ENCODE measurements at regions not wholly inside any gene's neighbourhood (a gene's known extent, or its start where the extent isn't known, plus 50 kb on each side); places are given as distances from the start of the nearest gene placed in this dataset.

GRCh38 chr4:156242390-156242789, 288.7 kb upstream of the CTSO start:
- 75 to 79% methylated on average over 4 of the region's 4 CpGs for WGBS, 2 donors
- Histone ChIP-seq H3K36me3 (ENCODE audit: control insufficient read depth in 2 of 2, insufficient read depth in 2 of 2, low read length in 1 of 2) (no peaks in the 10 kb centered on the region), H3K9me3 (ENCODE audit: control insufficient read depth in 2 of 2, insufficient read depth in 1 of 2, low read depth in 1 of 2, low read length in 1 of 2) (no peaks in the 10 kb centered on the region), H3K27ac (ENCODE audit: low read depth in 2 of 2, low read length in 1 of 2) (no peak overlapping the region), H3K27me3 (ENCODE audit: control insufficient read depth in 1 of 2, insufficient read depth in 2 of 2, low read length in 2 of 2) (no peaks in the 10 kb centered on the region), H3K4me1 (ENCODE audit: control insufficient read depth in 2 of 2, insufficient read depth in 2 of 2, low read length in 1 of 2) (no peaks in the 10 kb centered on the region), H3K4me3 (ENCODE audit: low read depth in 1 of 2, low read length in 2 of 2) (no peak overlapping the region)

DNA sequence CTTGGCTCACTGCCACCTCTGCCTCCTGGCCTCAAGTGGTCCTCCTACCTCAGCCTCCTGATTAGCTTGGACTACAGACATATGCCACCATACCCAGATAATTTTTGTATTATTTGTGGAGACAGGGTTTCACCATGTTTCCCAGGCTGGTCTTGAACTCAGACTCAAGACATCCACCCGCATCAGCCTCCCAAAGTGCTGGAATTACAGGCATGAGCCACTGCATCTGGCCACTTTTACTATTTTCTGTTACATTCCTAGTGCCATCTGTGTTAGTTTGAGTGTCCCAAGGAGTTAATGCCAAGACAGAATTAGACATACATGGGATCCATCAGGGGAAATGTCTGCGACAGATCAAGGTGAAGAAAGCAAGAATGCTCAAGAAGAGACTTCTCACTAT, 288.2 kb upstream of the CTSO start:
- Histone ChIP-seq H3K4me3 (ENCODE audit: low read depth in 1 of 2, low read length in 2 of 2) (no peak overlapping the region), H3K4me1 (ENCODE audit: control insufficient read depth in 2 of 2, insufficient read depth in 2 of 2, low read length in 1 of 2) (no peaks in the 10 kb centered on the region), H3K9me3 (ENCODE audit: control insufficient read depth in 2 of 2, insufficient read depth in 1 of 2, low read depth in 1 of 2, low read length in 1 of 2) (no peaks in the 10 kb centered on the region), H3K27ac (ENCODE audit: low read depth in 2 of 2, low read length in 1 of 2) (no peak overlapping the region), H3K36me3 (ENCODE audit: control insufficient read depth in 2 of 2, insufficient read depth in 2 of 2, low read length in 1 of 2) (no peaks in the 10 kb centered on the region), H3K27me3 (ENCODE audit: control insufficient read depth in 1 of 2, insufficient read depth in 2 of 2, low read length in 2 of 2) (no peaks in the 10 kb centered on the region)
- WGBS, 2 donors: 92 to 94% methylated on average over 2 of the region's 2 CpGs

DNA sequence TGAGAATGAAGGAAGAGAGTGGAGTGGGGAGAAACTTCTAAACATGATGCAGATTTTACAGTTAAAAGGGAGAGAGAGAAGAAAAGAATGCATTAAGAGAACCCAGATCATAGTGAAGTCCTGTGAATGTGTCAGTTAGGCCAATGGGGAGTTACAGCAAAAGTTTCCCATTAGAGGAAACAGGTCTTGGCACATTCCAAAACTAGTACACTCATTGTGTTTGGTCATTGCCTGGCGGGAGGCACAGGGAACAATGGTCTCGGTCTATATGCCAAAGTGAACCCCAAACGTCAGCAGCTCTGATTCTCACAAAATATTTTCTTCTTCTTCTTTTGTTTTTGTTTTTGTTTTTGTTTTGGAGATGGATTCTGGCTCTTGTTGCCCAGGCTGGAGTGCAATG, 284.5 kb upstream of the CTSO start:
- Histone ChIP-seq H3K9me3 (ENCODE audit: control insufficient read depth in 2 of 2, insufficient read depth in 1 of 2, low read depth in 1 of 2, low read length in 1 of 2) (no peaks in the 10 kb centered on the region), H3K36me3 (ENCODE audit: control insufficient read depth in 2 of 2, insufficient read depth in 2 of 2, low read length in 1 of 2) (no peaks in the 10 kb centered on the region), H3K27me3 (ENCODE audit: control insufficient read depth in 1 of 2, insufficient read depth in 2 of 2, low read length in 2 of 2) (no peaks in the 10 kb centered on the region), H3K4me3 (ENCODE audit: low read depth in 1 of 2, low read length in 2 of 2) (no peak overlapping the region), H3K27ac (ENCODE audit: low read depth in 2 of 2, low read length in 1 of 2) (no peak overlapping the region), H3K4me1 (ENCODE audit: control insufficient read depth in 2 of 2, insufficient read depth in 2 of 2, low read length in 1 of 2) (no peaks in the 10 kb centered on the region)
- WGBS, 2 donors: 68 to 80% methylated on average over 3 of the region's 3 CpGs

- no peaks in the 10 kb centered on the region for H3K27me3 ChIP-seq (ENCODE audit: control insufficient read depth in 1 of 2, insufficient read depth in 2 of 2, low read length in 2 of 2)
- H3K36me3 ChIP-seq (ENCODE audit: control insufficient read depth in 2 of 2, insufficient read depth in 2 of 2, low read length in 1 of 2): no peaks in the 10 kb centered on the region
- whole genome bisulfite sequencing, 2 donors: 58 to 67% methylated on average over 11 of the region's 11 CpGs
- no peaks in the 10 kb centered on the region for H3K9me3 ChIP-seq (ENCODE audit: control insufficient read depth in 2 of 2, insufficient read depth in 1 of 2, low read depth in 1 of 2, low read length in 1 of 2)
- no peaks in the 10 kb centered on the region for H3K4me1 ChIP-seq (ENCODE audit: control insufficient read depth in 2 of 2, insufficient read depth in 2 of 2, low read length in 1 of 2)
- H3K27ac ChIP-seq (ENCODE audit: low read depth in 2 of 2, low read length in 1 of 2): no peak overlapping the region
- no peak overlapping the region for H3K4me3 ChIP-seq (ENCODE audit: low read depth in 1 of 2, low read length in 2 of 2)
These were observed 283.6 kb upstream of the CTSO start for GRCh38 chr4:156237231-156237630.

GRCh38 chr4:156230176-156230575, 276.5 kb upstream of the CTSO start:
- H3K27me3 ChIP-seq (ENCODE audit: control insufficient read depth in 1 of 2, insufficient read depth in 2 of 2, low read length in 2 of 2): no peaks in the 10 kb centered on the region
- WGBS, 2 donors: 55 to 77% methylated on average over 1 of the region's 1 CpG

DNA sequence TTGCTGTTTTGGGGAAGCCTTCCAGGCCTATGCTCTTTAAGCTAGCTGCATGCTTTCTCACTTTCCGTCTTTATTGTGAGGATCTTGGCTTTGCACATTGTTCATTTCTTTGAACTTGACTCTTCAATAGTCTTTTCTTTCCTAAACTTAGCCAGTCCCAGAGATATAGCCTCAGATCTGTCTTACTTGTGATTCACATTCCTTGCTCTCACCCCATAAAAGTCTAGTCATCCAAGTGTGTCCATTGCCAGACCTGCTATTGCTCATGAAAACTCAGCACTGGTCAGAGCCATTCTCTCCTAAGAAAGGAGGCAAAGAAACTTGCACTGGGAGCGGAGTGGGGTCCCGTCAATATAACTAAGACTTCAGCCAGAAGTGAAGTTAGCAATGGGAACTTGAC, 275.0 kb upstream of the CTSO start:
- WGBS, 2 donors: 83 to 88% methylated on average over 3 of the region's 3 CpGs
- Histone ChIP-seq H3K27ac (ENCODE audit: low read depth in 2 of 2, low read length in 1 of 2) (no peak overlapping the region), H3K9me3 (ENCODE audit: control insufficient read depth in 2 of 2, insufficient read depth in 1 of 2, low read depth in 1 of 2, low read length in 1 of 2) (no peaks in the 10 kb centered on the region), H3K27me3 (ENCODE audit: control insufficient read depth in 1 of 2, insufficient read depth in 2 of 2, low read length in 2 of 2) (no peaks in the 10 kb centered on the region), H3K4me3 (ENCODE audit: low read depth in 1 of 2, low read length in 2 of 2) (no peak overlapping the region), H3K4me1 (ENCODE audit: control insufficient read depth in 2 of 2, insufficient read depth in 2 of 2, low read length in 1 of 2) (no peaks in the 10 kb centered on the region), H3K36me3 (ENCODE audit: control insufficient read depth in 2 of 2, insufficient read depth in 2 of 2, low read length in 1 of 2) (no peaks in the 10 kb centered on the region)

More at GRCh38 chr4:156230176-156230575, 276.5 kb upstream of the CTSO start:
- Histone ChIP-seq H3K27ac (ENCODE audit: low read depth in 2 of 2, low read length in 1 of 2) (no peak overlapping the region), H3K9me3 (ENCODE audit: control insufficient read depth in 2 of 2, insufficient read depth in 1 of 2, low read depth in 1 of 2, low read length in 1 of 2) (no peaks in the 10 kb centered on the region), H3K4me3 (ENCODE audit: low read depth in 1 of 2, low read length in 2 of 2) (no peak overlapping the region), H3K36me3 (ENCODE audit: control insufficient read depth in 2 of 2, insufficient read depth in 2 of 2, low read length in 1 of 2) (no peaks in the 10 kb centered on the region), H3K4me1 (ENCODE audit: control insufficient read depth in 2 of 2, insufficient read depth in 2 of 2, low read length in 1 of 2) (no peaks in the 10 kb centered on the region)

GRCh38 chr4:156227321-156227720, 273.7 kb upstream of the CTSO start:
- Histone ChIP-seq H3K27ac (ENCODE audit: low read depth in 2 of 2, low read length in 1 of 2) (no peak overlapping the region), H3K4me1 (ENCODE audit: control insufficient read depth in 2 of 2, insufficient read depth in 2 of 2, low read length in 1 of 2) (no peaks in the 10 kb centered on the region), H3K4me3 (ENCODE audit: low read depth in 1 of 2, low read length in 2 of 2) (no peak overlapping the region), H3K27me3 (ENCODE audit: control insufficient read depth in 1 of 2, insufficient read depth in 2 of 2, low read length in 2 of 2) (no peaks in the 10 kb centered on the region), H3K9me3 (ENCODE audit: control insufficient read depth in 2 of 2, insufficient read depth in 1 of 2, low read depth in 1 of 2, low read length in 1 of 2) (no peaks in the 10 kb centered on the region), H3K36me3 (ENCODE audit: control insufficient read depth in 2 of 2, insufficient read depth in 2 of 2, low read length in 1 of 2) (no peaks in the 10 kb centered on the region)

GRCh38 chr4:156223985-156224384, 270.3 kb upstream of the CTSO start:
- H3K27ac ChIP-seq (ENCODE audit: low read depth in 2 of 2, low read length in 1 of 2): no peak overlapping the region

DNA sequence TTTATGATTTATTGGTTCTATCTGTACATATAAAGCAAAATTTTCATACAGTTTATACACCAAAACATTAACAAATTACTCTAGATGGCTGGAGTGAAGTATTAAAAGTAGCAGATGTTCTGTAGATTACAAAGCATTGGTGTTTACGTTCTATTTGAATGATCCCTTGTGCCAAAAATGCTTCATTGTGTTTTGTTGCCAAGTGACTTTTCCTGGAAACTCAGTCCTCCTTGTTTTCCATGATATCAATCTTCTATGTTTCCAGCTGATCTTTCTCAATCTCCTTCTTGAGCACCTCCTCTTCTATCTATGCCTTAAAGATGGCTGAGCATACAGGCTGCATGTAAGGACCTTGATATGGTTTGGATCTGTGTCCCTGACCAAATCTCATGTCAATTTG, 263.6 kb upstream of the CTSO start:
- Histone ChIP-seq H3K4me3 (ENCODE audit: low read depth in 1 of 2, low read length in 2 of 2) (no peak overlapping the region), H3K27ac (ENCODE audit: low read depth in 2 of 2, low read length in 1 of 2) (no peak overlapping the region), H3K4me1 (ENCODE audit: control insufficient read depth in 2 of 2, insufficient read depth in 2 of 2, low read length in 1 of 2) (no peaks in the 10 kb centered on the region), H3K36me3 (ENCODE audit: control insufficient read depth in 2 of 2, insufficient read depth in 2 of 2, low read length in 1 of 2) (no peaks in the 10 kb centered on the region), H3K9me3 (ENCODE audit: control insufficient read depth in 2 of 2, insufficient read depth in 1 of 2, low read depth in 1 of 2, low read length in 1 of 2) (no peaks in the 10 kb centered on the region), H3K27me3 (ENCODE audit: control insufficient read depth in 1 of 2, insufficient read depth in 2 of 2, low read length in 2 of 2) (no peaks in the 10 kb centered on the region)
- WGBS, 2 donors: 26 to 37% methylated on average over 1 of the region's 1 CpG

More at GRCh38 chr4:156223985-156224384, 270.3 kb upstream of the CTSO start:
- Histone ChIP-seq H3K4me1 (ENCODE audit: control insufficient read depth in 2 of 2, insufficient read depth in 2 of 2, low read length in 1 of 2) (no peaks in the 10 kb centered on the region), H3K27me3 (ENCODE audit: control insufficient read depth in 1 of 2, insufficient read depth in 2 of 2, low read length in 2 of 2) (no peaks in the 10 kb centered on the region), H3K4me3 (ENCODE audit: low read depth in 1 of 2, low read length in 2 of 2) (no peak overlapping the region), H3K36me3 (ENCODE audit: control insufficient read depth in 2 of 2, insufficient read depth in 2 of 2, low read length in 1 of 2) (no peaks in the 10 kb centered on the region), H3K9me3 (ENCODE audit: control insufficient read depth in 2 of 2, insufficient read depth in 1 of 2, low read depth in 1 of 2, low read length in 1 of 2) (no peaks in the 10 kb centered on the region)
- WGBS, 2 donors: 43 to 54% methylated on average over 2 of the region's 2 CpGs

DNA sequence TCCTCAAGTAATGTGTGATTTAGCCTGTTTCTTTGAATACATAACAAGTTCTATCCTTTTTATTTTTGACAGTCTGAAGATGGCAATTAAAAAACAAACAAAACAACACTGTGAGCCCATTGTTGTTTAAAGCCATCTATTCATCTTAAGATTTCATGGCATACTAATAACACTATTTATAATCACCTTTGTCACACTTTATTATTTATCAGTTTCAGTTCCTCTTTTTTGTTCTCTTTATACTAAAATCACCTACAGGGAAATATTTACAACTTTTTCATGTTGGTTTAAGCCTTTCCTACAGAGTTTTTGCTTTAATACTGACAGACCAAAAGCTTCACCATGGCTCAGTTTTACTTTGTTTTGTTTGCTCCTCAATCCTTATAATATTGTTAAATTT, 247.4 kb upstream of the CTSO start:
- Histone ChIP-seq H3K27me3 (ENCODE audit: control insufficient read depth in 1 of 2, insufficient read depth in 2 of 2, low read length in 2 of 2) (no peaks in the 10 kb centered on the region), H3K36me3 (ENCODE audit: control insufficient read depth in 2 of 2, insufficient read depth in 2 of 2, low read length in 1 of 2) (no peaks in the 10 kb centered on the region), H3K4me1 (ENCODE audit: control insufficient read depth in 2 of 2, insufficient read depth in 2 of 2, low read length in 1 of 2) (no peaks in the 10 kb centered on the region), H3K27ac (ENCODE audit: low read depth in 2 of 2, low read length in 1 of 2) (no peak overlapping the region), H3K4me3 (ENCODE audit: low read depth in 1 of 2, low read length in 2 of 2) (no peak overlapping the region), H3K9me3 (ENCODE audit: control insufficient read depth in 2 of 2, insufficient read depth in 1 of 2, low read depth in 1 of 2, low read length in 1 of 2) (no peaks in the 10 kb centered on the region)
